Epithelial cell of esophagus (primary cell): ENCODE measurements at regions not wholly inside any gene's neighbourhood (a gene's known extent, or its start where the extent isn't known, plus 50 kb on each side); places are given as distances from the start of the nearest gene placed in this dataset.
A peak's percentile ranks its signal among the peaks of the same experiment; 100 is the strongest.

Experiments used
- DNase-seq: peaks from one replicate; pipeline ENCODE4 v3.0.0; 2010; ENCODE audit warnings: low read depth
- H3K4me3 ChIP-seq: 2 replicates; pipeline ENCODE4 v1.5.1; 2011; ENCODE audit warnings: mild to moderate bottlenecking, low read length, control low read depth
- CTCF ChIP-seq: IDR thresholded peaks from 2 replicates; pipeline ENCODE4 v1.5.1; 2011; ENCODE audit warnings: low read depth, mild to moderate bottlenecking, low read length, control low read depth, inconsistent platforms; ENCODE audit not compliant: insufficient read depth; ENCODE audit errors: missing control alignments

GRCh38 chr2:59974051-59974766 lies 579.2 kb downstream of the BCL11A start:
- DNase-seq, result no peak
- TF ChIP-seq CTCF, result no peak
- H3K4me3 ChIP-seq, result no peak overlapping the region

- no peak for TF ChIP-seq CTCF
- no peak overlapping the region for H3K4me3 ChIP-seq
- DNase-seq, result no peak
Observed at GRCh38 chr2:59969161-59969560, 584.3 kb downstream of the BCL11A start.

GRCh38 chr2:59968441-59968840 lies 585.0 kb downstream of the BCL11A start:
- no peak for DNase-seq
- no peak for TF ChIP-seq CTCF
- H3K4me3 ChIP-seq, result no peak overlapping the region

- no peak overlapping the region for H3K4me3 ChIP-seq
- DNase-seq, result no peak
- TF ChIP-seq CTCF, result no peak
Observed at GRCh38 chr2:59967691-59968090, 585.8 kb downstream of the BCL11A start.

- no peak for DNase-seq
- TF ChIP-seq CTCF, result no peak
- H3K4me3 ChIP-seq, result no peak overlapping the region
Observed at GRCh38 chr2:59963157-59963556, 590.3 kb downstream of the BCL11A start.

- peak; percentile 8 for DNase-seq
- no peak for TF ChIP-seq CTCF
Observed at GRCh38 chr2:59961746-59962145, 591.7 kb downstream of the BCL11A start.

GRCh38 chr2:59959944-59960343 lies 593.5 kb downstream of the BCL11A start:
- TF ChIP-seq CTCF, result no peak
- no peak overlapping the region for H3K4me3 ChIP-seq

More at GRCh38 chr2:59961746-59962145, 591.7 kb downstream of the BCL11A start:
- no peak overlapping the region for H3K4me3 ChIP-seq

More at GRCh38 chr2:59959944-59960343, 593.5 kb downstream of the BCL11A start:
- no peak for DNase-seq
